ENCODE measurements at regions not wholly inside any gene's neighbourhood (a gene's known extent, or its start where the extent isn't known, plus 50 kb on each side); places are given as distances from the start of the nearest gene placed in this dataset.
"Not testable (repeated sequence)": the region's sequence is repeated elsewhere in the genome, so short reads cannot be mapped to it uniquely, and the experiment has no call there.

DNA sequence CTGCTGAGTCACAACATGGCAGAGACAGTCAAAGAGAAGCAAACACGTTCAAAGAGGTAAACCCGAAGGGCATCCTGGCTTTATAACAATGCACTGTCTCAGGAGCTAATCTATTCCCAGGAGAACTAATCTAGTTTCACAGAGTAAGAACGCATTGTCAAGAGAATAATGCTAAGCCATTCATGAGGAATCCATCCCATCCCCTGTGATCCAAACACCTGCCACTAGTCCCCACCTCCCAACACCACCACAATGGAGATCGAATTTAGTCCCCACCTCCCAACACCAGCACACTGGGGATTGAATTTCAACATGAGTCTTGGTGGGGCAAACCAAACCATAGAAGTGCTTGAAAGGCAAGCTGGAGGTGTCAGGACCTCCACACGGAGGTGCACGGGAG, 231.5 kb upstream of the ID4 start:
- no peak for DNase-seq (ENCODE audit: low spot score)

DNA sequence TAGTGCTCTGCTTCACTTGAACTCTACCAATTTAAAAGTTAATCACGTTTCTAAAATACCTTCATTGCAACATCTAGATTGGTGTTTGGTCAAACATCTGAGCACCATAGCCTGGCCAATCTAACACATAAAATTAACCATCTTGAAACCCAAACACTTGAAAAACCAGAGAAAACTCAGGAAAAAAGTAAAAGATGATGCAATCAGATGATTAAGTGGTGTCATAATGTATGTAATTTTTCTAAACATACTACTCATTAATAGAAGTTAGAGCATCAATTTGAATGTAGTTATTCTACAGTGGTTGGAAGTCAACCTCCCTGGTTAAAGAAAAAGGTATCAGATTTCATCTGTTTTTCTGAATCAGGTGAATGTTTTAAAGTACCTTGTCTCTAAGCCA, 228.6 kb upstream of the ID4 start:
- DNase-seq (ENCODE audit: low spot score), result no peak

DNA sequence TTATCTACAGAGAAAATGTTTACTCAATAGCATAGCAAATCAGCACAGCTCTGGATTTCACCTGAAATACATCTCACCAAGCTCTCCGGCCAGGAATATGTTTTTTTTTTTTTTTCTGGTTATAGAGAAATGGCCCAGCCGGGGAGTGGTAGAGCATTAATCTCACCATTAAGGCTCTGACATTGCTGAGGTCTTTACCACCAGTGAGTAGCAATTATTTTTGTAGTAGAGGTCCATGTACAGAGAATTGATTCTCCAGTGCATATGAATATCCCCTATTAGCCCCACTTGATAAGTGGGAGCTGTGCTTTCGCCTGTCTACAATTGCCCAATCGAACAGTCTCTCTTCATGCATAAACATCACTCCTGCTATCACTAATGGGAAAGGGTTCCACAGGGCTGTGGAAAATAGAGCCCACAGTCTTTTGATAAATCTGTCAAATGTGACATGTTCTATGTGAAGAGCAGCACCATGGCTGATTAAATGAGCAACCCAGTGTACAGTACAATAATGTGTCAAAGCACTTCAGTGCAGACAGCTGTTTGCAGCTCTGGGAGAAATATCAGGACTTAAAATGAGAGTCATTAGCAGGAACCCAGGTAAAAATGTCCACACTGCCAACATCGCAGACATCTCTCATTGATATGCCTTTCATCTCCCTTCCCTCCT, 227.1 kb upstream of the ID4 start:
- no peak for DNase-seq (ENCODE audit: low spot score)

DNA sequence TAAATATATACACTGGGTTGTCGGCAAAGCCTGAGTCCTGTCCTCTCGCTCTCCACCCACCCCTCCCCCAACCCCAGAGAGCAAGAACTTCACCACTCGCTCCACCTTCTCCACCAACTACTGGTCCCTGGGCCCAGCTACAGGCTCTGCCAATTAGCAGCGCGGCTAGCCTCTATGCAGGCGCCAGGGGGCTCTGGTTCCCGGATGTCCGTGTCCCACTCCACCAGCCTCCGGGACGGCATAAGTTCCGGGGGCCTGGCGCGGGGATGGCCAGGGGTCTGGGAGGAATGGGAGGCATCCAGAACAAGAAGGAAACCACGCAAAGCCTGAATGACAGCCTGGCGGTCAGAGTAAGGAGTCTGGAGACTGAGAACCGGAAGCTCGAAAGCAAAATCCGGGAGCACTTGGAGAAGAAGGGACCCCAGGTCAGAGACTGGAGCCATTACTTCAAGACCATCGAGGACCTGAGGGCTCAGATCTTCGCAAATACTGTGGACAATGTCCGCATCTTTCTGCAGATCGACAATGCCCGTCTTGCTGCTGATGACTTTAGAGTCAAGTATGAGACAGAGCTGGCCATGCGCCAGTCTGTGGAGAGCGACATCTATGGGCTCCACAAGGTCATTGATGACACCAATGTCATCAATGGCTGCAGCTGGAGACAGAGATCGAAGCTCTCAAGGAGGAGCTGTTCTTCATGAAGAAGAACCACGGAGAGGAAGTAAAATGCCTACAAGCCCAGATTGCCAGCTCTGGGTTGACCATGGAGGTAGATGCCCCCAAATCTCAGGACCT, 224.3 kb upstream of the ID4 start:
- not testable (repeated sequence) for DNase-seq (ENCODE audit: low spot score)

- no peak for DNase-seq (ENCODE audit: low spot score)
These were observed 223.5 kb upstream of the ID4 start for GRCh38 chr6:19613678-19614077.

- DNase-seq (ENCODE audit: low spot score), result no peak
These were observed 221.1 kb upstream of the ID4 start for GRCh38 chr6:19616022-19616421.

DNA sequence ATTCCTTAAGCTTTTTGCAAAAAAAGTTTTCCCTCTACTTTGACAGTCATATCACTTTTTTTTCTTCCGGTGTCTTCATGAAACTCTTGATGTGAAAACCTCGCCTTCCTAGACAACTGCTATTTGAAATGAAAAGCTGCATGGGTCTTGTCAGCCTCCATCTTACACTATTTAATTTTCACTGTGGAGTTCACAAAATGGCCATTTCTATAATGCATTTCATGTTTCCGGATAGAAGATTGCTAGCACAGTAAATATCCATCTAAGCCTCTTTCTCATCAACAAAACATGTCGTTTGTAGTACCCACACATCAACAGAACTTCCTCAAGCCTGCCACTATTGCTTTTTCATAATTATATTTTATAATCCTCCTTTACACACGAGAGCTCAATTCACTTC, 204.9 kb upstream of the ID4 start:
- no peak for DNase-seq (ENCODE audit: low spot score)

DNA sequence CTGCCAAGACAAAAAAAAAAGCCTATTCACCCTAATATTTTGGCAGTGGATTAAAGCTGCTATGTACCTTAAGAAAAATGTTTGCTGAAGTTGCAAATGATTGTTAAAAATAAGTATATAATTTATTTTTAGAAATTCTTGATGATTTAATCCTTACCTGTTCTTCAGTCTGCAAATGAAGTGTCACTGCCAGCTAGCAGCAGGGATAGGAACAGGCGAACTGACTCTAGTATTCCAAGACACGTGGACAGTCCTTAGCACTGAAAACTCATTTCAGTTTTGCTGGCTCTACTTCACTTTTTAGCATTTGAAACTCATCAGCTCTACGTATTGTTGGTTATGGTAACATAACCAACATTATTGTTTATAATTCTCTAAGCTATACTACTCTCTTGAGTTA, 204.4 kb upstream of the ID4 start:
- DNase-seq (ENCODE audit: low spot score), result no peak

- no peak for DNase-seq (ENCODE audit: low spot score)
These were observed 201.4 kb upstream of the ID4 start for GRCh38 chr6:19635728-19636127.

GRCh38 chr6:19637010-19637409, 200.2 kb upstream of the ID4 start:
- DNase-seq (ENCODE audit: low spot score), result no peak

DNA sequence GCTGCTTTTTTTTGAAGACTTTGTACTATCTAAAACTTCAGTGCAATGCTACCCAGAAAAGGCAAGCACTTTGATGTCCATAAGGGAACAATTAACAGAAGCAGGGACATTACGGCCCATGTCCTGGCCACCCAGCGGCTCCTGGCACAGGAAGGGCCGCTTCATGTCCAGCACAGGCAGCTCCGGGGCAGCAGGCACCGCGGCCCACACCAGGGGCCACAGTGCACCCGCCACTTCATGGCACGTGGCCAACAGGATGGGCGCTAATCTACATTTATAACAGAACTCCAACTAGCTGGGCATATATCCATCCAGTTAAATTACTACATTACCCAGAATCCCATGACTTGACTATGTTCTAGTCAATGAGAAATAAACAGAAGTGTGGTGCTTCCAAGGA, 198.2 kb upstream of the ID4 start:
- DNase-seq (ENCODE audit: low spot score), result no peak

GRCh38 chr6:19643287-19643686, 193.9 kb upstream of the ID4 start:
- no peak for DNase-seq (ENCODE audit: low spot score)

GRCh38 chr6:19643713-19644112, 193.5 kb upstream of the ID4 start:
- no peak for DNase-seq (ENCODE audit: low spot score)

DNA sequence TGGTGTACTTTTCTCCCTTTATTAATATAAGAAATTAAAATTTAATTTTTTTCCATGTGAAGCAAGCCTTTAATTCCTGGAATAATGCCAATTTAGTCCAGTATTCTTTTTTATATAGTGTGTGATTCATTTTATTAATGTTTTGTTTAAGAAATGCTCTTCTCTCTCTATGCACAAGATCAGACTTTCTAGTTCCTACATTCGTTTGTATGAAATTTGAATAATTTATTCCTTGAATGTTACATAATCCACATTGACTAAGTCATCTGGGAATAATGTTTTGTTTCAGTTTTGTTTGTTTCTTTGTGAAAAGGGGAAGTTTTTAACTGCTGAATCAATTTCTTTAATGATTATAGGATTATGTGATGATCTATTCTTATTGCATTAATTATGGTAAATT, 181.4 kb upstream of the ID4 start:
- no peak for DNase-seq (ENCODE audit: low spot score)

- DNase-seq (ENCODE audit: low spot score), result no peak
These were observed 176.9 kb upstream of the ID4 start for GRCh38 chr6:19660123-19660910.

DNA sequence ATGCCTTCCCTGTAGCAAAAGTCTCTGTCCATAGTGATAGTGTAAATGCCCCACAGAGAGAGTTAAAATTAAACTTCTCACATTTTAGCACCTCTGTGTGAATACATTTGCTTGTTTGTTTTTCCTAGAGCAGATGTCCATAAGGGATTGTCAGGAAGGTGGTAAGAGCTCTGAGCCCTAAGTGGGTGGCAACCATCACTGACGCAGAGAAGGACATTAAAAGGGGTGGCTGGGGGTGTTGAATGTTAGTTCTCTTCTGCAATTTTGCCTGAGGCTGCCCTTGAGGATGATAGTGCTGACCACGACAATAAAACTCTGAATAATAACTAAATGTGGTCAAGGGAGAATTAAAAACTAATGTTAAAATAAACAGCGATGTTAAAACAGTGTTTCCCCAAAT, 174.3 kb upstream of the ID4 start:
- no peak for DNase-seq (ENCODE audit: low spot score)

DNA sequence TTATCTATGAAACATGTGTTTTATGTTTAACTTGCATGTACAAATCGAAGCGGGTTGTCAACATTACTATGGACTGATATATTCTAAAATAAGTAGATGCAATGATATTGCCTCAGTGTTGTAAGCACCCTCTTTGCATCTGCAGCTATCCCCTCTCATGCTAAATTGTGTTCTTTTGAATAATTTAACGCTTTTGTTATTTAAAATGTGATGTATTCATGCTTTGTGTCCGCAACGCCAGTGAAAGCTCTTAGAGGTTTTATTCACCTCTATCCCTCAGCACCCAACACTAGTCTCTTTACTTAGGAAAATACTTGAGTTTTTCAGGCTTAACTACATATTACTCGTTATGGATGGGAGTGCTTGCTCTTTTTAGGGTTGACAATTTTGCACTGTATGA, 173.7 kb upstream of the ID4 start:
- DNase-seq (ENCODE audit: low spot score), result no peak

GRCh38 chr6:19664050-19664449, 173.1 kb upstream of the ID4 start:
- DNase-seq (ENCODE audit: low spot score), result no peak

DNA sequence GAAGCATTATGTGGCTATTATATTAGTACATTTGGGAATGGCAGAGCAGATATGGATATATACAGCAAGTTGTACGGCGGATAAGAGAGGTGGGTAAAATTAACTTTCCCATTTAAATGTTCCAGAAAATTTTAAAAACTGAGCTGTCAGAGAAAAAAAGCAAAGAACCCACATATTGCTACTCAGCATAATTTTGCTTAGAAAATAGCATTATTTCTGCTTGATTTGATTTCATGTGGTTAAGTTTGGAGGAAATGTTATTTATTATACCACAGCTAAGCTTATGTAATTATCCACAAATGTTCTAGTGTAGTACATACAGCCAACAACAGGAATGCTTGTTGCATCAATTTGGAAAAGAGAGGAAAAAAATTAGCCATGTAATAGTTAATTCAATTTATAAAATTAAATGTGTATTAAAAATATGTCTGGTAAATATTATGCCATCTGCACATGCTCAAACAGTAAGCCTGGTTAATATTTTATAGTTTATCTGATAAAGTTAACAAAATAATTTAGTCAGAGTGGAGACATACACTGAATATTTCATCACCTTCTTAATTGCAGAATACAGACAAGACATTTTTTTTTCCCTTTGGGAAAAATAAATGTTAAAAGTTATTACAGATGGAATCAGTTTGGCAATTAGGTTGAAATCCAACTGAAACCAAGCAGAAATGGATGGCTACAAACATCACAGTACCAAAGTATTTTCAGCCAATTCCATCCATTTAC, 172.1 kb upstream of the ID4 start:
- DNase-seq (ENCODE audit: low spot score), result no peak

DNA sequence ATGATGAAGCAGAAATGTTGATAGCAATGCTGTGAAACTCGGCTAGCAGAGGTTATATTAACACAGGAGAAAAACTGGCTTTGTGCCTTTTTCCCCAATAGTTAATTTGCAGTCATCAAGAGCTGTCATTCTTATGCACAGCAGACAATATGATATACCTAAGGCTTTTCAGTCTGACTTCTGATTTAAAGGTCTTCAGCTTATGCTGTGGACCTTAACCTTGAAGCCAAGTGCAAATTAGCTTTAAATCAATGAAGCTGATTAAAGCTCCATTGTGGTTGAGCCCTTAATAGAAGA, 171.6 kb upstream of the ID4 start:
- DNase-seq (ENCODE audit: low spot score), result no peak

DNA sequence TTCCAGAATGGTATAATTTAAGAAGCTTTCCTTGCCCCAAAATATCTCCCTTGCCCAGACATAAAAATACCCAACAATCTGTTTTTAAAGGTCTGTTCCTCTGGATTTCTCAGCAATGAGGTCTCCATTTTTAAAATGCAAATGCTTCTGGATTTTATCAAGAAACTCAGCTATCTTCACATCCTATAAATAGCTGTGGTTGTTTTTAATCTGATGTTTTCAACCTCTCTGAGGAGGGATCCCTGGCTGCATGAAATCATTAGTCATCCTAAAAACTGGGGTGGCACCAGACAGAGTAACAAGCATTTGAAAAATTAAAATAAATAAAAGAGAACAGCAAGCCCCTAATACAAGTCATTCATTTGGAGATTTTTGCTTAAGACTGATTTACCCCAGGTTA, 168.5 kb upstream of the ID4 start:
- no peak for DNase-seq (ENCODE audit: low spot score)

DNA sequence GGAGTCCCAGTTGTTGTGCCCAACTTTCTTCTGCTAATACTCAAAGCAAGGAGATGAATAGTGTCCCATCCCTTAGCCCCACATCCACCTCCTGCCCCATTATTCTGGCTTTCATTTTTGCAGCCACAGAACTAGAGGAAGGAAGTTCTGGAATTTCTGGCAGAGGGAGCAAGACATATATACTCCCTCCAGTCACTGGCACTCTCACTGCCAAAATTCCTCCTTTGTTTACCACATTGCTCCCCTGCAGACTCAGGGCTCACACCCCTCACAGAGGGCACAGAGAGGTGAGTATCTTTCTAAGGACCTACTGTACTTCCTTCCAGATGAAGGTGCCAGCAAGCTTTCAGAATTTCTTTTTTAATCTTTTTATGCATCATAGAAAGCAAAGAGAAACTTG, 168.0 kb upstream of the ID4 start:
- DNase-seq (ENCODE audit: low spot score), result no peak

Measured in ureter (tissue), 1 donor.